H9 (cell line): ENCODE measurements at regions not wholly inside any gene's neighbourhood (a gene's known extent, or its start where the extent isn't known, plus 50 kb on each side); places are given as distances from the start of the nearest gene placed in this dataset.

ENCODE experiments used
- DNase-seq: peaks from one replicate; pipeline ENCODE4 v3.0.0-alpha.2; 2017
- H2AFZ ChIP-seq: one replicate; pipeline ENCODE4 v1.6.1; 2013; ENCODE audit warnings: mild to moderate bottlenecking, low read length, control low read depth, moderate library complexity
- H2AK5ac ChIP-seq: 2 replicates; pipeline ENCODE4 v1.6.1; 2013; ENCODE audit warnings: low read length, control low read depth, mixed read lengths; ENCODE audit not compliant: insufficient read length
- H2BK120ac ChIP-seq: one replicate; pipeline ENCODE4 v1.6.1; 2013; ENCODE audit warnings: low read depth, mild to moderate bottlenecking, low read length, control low read depth, inconsistent platforms; ENCODE audit not compliant: poor library complexity, severe bottlenecking
- H2BK12ac ChIP-seq: 2 replicates; pipeline ENCODE4 v1.6.1; 2013; ENCODE audit warnings: low read length, control low read depth, mixed read lengths, low read depth; ENCODE audit not compliant: insufficient read length
- H2BK15ac ChIP-seq: 2 replicates; pipeline ENCODE4 v1.6.1; 2013; ENCODE audit warnings: low read depth, low read length, control low read depth
- H2BK20ac ChIP-seq: one replicate; pipeline ENCODE4 v1.6.1; 2013; ENCODE audit warnings: low read depth, mild to moderate bottlenecking, low read length, control low read depth, inconsistent platforms; ENCODE audit not compliant: poor library complexity, severe bottlenecking
- H2BK5ac ChIP-seq: 2 replicates; pipeline ENCODE4 v1.6.1; 2013; ENCODE audit warnings: low read length, control low read depth, mixed read lengths; ENCODE audit not compliant: insufficient read length
- H3K14ac ChIP-seq: 2 replicates; pipeline ENCODE4 v1.6.1; 2013; ENCODE audit warnings: low read length, control low read depth; ENCODE audit not compliant: insufficient read depth
- H3K18ac ChIP-seq: 2 replicates; pipeline ENCODE4 v1.6.1; 2013; ENCODE audit warnings: low read depth, mild to moderate bottlenecking, mixed read lengths, low read length, control low read depth; ENCODE audit not compliant: insufficient read length
- H3K23ac ChIP-seq: 2 replicates; pipeline ENCODE4 v1.6.1; 2013; ENCODE audit warnings: low read length, control low read depth, mixed read lengths, low read depth; ENCODE audit not compliant: insufficient read length
- H3K23me2 ChIP-seq: 2 replicates; pipeline ENCODE4 v1.6.1; 2013; ENCODE audit warnings: low read depth, mild to moderate bottlenecking, mixed read lengths, low read length, control low read depth; ENCODE audit not compliant: insufficient read length, poor library complexity, severe bottlenecking
- H3K27ac ChIP-seq: 2 replicates; pipeline ENCODE4 v1.5.1; 2013; ENCODE audit warnings: low read length, control low read depth, mixed read lengths, low read depth; ENCODE audit not compliant: insufficient read length
- H3K27me3 ChIP-seq: 2 replicates; pipeline ENCODE4 v1.6.1; 2013; ENCODE audit warnings: low read length, control low read depth, inconsistent platforms; ENCODE audit not compliant: insufficient read depth
- H3K4ac ChIP-seq: 2 replicates; pipeline ENCODE4 v1.6.1; 2013; ENCODE audit warnings: low read depth, mild to moderate bottlenecking, control low read depth, inconsistent platforms, low read length, moderate library complexity
- H3K4me1 ChIP-seq: 2 replicates; pipeline ENCODE4 v1.6.1; 2013; ENCODE audit warnings: low read length, control low read depth, inconsistent platforms; ENCODE audit not compliant: insufficient read depth
- H3K4me2 ChIP-seq: 2 replicates; pipeline ENCODE4 v1.6.1; 2013; ENCODE audit warnings: low read length, control low read depth, mixed read lengths; ENCODE audit not compliant: insufficient read length, insufficient read depth
- H3K56ac ChIP-seq: 2 replicates; pipeline ENCODE4 v1.6.1; 2013; ENCODE audit warnings: low read depth, mild to moderate bottlenecking, mixed read lengths, low read length, control low read depth; ENCODE audit not compliant: insufficient read length
- H3K79me1 ChIP-seq: 2 replicates; pipeline ENCODE4 v1.6.1; 2013; ENCODE audit warnings: low read depth, mild to moderate bottlenecking, moderate library complexity, low read length, control low read depth, inconsistent platforms; ENCODE audit not compliant: insufficient read depth, poor library complexity, severe bottlenecking
- H3K79me2 ChIP-seq: 2 replicates; pipeline ENCODE4 v1.6.1; 2013; ENCODE audit warnings: low read length, control low read depth, inconsistent platforms; ENCODE audit not compliant: insufficient read depth
- H3K9ac ChIP-seq: 2 replicates; pipeline ENCODE4 v1.6.1; 2013; ENCODE audit warnings: low read length, control low read depth, mixed read lengths; ENCODE audit not compliant: insufficient read length; ENCODE audit errors: extremely low read depth
- H3K9me3 ChIP-seq: one replicate; pipeline ENCODE4 v1.6.1; 2013; ENCODE audit warnings: low read depth, low read length, inconsistent platforms; ENCODE audit not compliant: control insufficient read depth
- H3T11ph ChIP-seq: one replicate; pipeline ENCODE4 v1.6.1; 2013; ENCODE audit warnings: mild to moderate bottlenecking, low read length, control low read depth, inconsistent platforms
- H4K20me1 ChIP-seq: one replicate; pipeline ENCODE4 v1.6.1; 2013; ENCODE audit not compliant: control insufficient read depth, insufficient read length, insufficient read depth
- H4K5ac ChIP-seq: 2 replicates; pipeline ENCODE4 v1.6.1; 2013; ENCODE audit warnings: low read depth, mild to moderate bottlenecking, mixed read lengths, low read length, control low read depth; ENCODE audit not compliant: insufficient read length
- H4K8ac ChIP-seq: replicated peaks from 2 replicates; pipeline ENCODE4 v1.6.1; 2013; ENCODE audit warnings: low read length, control low read depth, mixed read lengths, low read depth; ENCODE audit not compliant: insufficient read length
- H4K91ac ChIP-seq: 2 replicates; pipeline ENCODE4 v1.6.1; 2013; ENCODE audit warnings: low read depth, mild to moderate bottlenecking, moderate library complexity, mixed read lengths, low read length, control low read depth; ENCODE audit not compliant: insufficient read length
- H3K27ac Mint-ChIP-seq, 3 experiments: 2 replicates in 2 of 3; 3 replicates in 1 of 3; pipeline ENCODE4 v1.8.0; 2020 to 2021; ENCODE audit warnings: mixed read lengths in 3 of 3, mild to moderate bottlenecking in 1 of 3, moderate library complexity in 1 of 3
- H3K27me3 Mint-ChIP-seq: 2 replicates; pipeline ENCODE4 v1.8.0; 2021; ENCODE audit warnings: low read depth, mild to moderate bottlenecking, moderate library complexity, mixed read lengths
- H3K36me3 Mint-ChIP-seq, 3 experiments: 2 replicates in 2 of 3; 3 replicates in 1 of 3; pipeline ENCODE4 v1.8.0; 2020 to 2021; ENCODE audit warnings: low read depth in 3 of 3, mixed read lengths in 3 of 3; ENCODE audit not compliant: insufficient read depth in 1 of 3
- H3K4me1 Mint-ChIP-seq, 2 experiments: 2 replicates each; pipeline ENCODE4 v1.8.0; 2020; ENCODE audit warnings: mixed read lengths in 2 of 2
- H3K4me3 Mint-ChIP-seq, 2 experiments: 2 replicates in 1 of 2; 3 replicates in 1 of 2; pipeline ENCODE4 v1.8.0; 2020 to 2021; ENCODE audit warnings: mild to moderate bottlenecking in 2 of 2, mixed read lengths in 2 of 2, moderate library complexity in 1 of 2
- H3K9me3 Mint-ChIP-seq, 2 experiments: 2 replicates in 1 of 2; 3 replicates in 1 of 2; pipeline ENCODE4 v1.8.0; 2020; ENCODE audit warnings: mild to moderate bottlenecking in 2 of 2, mixed read lengths in 2 of 2, moderate library complexity in 1 of 2
- CTCF ChIP-seq: fragments of 200-600 bp; sonication (generic); conservative IDR thresholded peaks from 3 replicates; pipeline ENCODE4 v1.8.0; 2021; ENCODE audit warnings: antibody characterized with exemption, mild to moderate bottlenecking
- WGBS: extraction: QIAGEN DNeasy Blood & Tissue Kit; methylation state at CpG from one replicate; pipeline ENCODE4 v1.1.7; 2013; ENCODE audit warnings: missing lambda C conversion rate, low lambda C conversion rate, mixed read lengths; ENCODE audit not compliant: insufficient read length; ENCODE audit errors: extremely low coverage; 5-methylcytosine and 5-hydroxymethylcytosine counted together

- Histone ChIP-seq H2BK5ac (no peak overlapping the region), H2BK12ac (no peak overlapping the region), H3K4me1 (peaks cover 3% of the 10 kb centered on the region; the same call in 1 of the 2 replicates), H3K27ac (no peak overlapping the region), H3K23ac (no peak overlapping the region), H2AK5ac (no peak overlapping the region), H3K79me2 (no peaks in the 10 kb centered on the region), H3K9me3 (no peaks in the 10 kb centered on the region), H3K9ac (no peak overlapping the region), H2BK20ac (no peak overlapping the region), H3K4me2 (no peak overlapping the region), H3T11ph (no peak overlapping the region), H3K27me3 (no peaks in the 10 kb centered on the region), H3K18ac (no peak overlapping the region), H3K79me1 (no peaks in the 10 kb centered on the region), H2AFZ (no peak overlapping the region), H4K8ac (no peak overlapping the region), H3K14ac (no peak overlapping the region), H4K20me1 (no peaks in the 10 kb centered on the region), H3K56ac (no peak overlapping the region), H2BK120ac (no peak overlapping the region), H2BK15ac (no peak overlapping the region), H3K23me2 (no peaks in the 10 kb centered on the region), H4K91ac (no peak overlapping the region), H3K4ac (no peak overlapping the region), H4K5ac (no peak overlapping the region)
- H3K36me3 Mint-ChIP-seq: no peaks in the 10 kb centered on the region
- no peaks in the 10 kb centered on the region for H3K9me3 Mint-ChIP-seq
- no peak for DNase-seq
- H3K4me3 Mint-ChIP-seq: no peak overlapping the region
- no peak for TF ChIP-seq CTCF
- no CpG with 5 or more reads among the region's 5 CpGs for WGBS
- peaks cover 3% of the 10 kb centered on the region; the same call in 1 of the 2 replicates for H3K27me3 Mint-ChIP-seq
- peaks cover 19 to 32% of the 10 kb centered on the region in 2 experiments for H3K4me1 Mint-ChIP-seq
- no peak overlapping the region for H3K27ac Mint-ChIP-seq
Measured at GRCh38 chr10:128741680-128742079, 615.5 kb upstream of the MKI67 start.
